ENCODE measurements at regions not wholly inside any gene's neighbourhood (a gene's known extent, or its start where the extent isn't known, plus 50 kb on each side); places are given as distances from the start of the nearest gene placed in this dataset.

- WGBS = 87% methylated on average over 5 of the region's 5 CpGs
- no peak for DNase-seq (ENCODE audit: low spot score in 2 of 2)
- no peak for TF ChIP-seq POLR2AphosphoS5 (IDR thresholded peaks at IDR 0.05)
- TF ChIP-seq EP300 (IDR thresholded peaks at IDR 0.05) = no peak
- no peak for TF ChIP-seq CTCF (IDR thresholded peaks at IDR 0.05)
- no peak for TF ChIP-seq POLR2A (IDR thresholded peaks at IDR 0.05)
These were observed 1413.0 kb upstream of the PRR20A start for GRCh38 chr13:55727683-55728082.

GRCh38 chr13:55728247-55728646, 1412.5 kb upstream of the PRR20A start:
- H3K4me3 ChIP-seq = no peak overlapping the region
- TF ChIP-seq CTCF (IDR thresholded peaks at IDR 0.05) = no peak
- no peak for TF ChIP-seq EP300 (IDR thresholded peaks at IDR 0.05)
- TF ChIP-seq POLR2A (IDR thresholded peaks at IDR 0.05) = no peak
- no peak for TF ChIP-seq POLR2AphosphoS5 (IDR thresholded peaks at IDR 0.05)
- H3K4me1 ChIP-seq = no peaks in the 10 kb centered on the region
- no peak overlapping the region for H3K27ac ChIP-seq
- H3K9me3 ChIP-seq = peaks cover 5% of the 10 kb centered on the region
- WGBS = 82% methylated on average over 2 of the region's 2 CpGs
- H3K27me3 ChIP-seq = no peaks in the 10 kb centered on the region
- no peaks in the 10 kb centered on the region for H3K36me3 ChIP-seq
- DNase-seq (ENCODE audit: low spot score in 2 of 2) = no peak

More at GRCh38 chr13:55727683-55728082, 1413.0 kb upstream of the PRR20A start:
- H3K36me3 ChIP-seq = no peaks in the 10 kb centered on the region
- H3K4me3 ChIP-seq = no peak overlapping the region
- no peaks in the 10 kb centered on the region for H3K4me1 ChIP-seq
- no peak overlapping the region for H3K27ac ChIP-seq
- H3K9me3 ChIP-seq = peaks cover 5% of the 10 kb centered on the region
- no peaks in the 10 kb centered on the region for H3K27me3 ChIP-seq

GRCh38 chr13:55745828-55746227, 1394.9 kb upstream of the PRR20A start:
- DNase-seq (ENCODE audit: low spot score in 2 of 2) = no peak
- no peak overlapping the region for H3K27ac ChIP-seq
- no peaks in the 10 kb centered on the region for H3K36me3 ChIP-seq
- WGBS = 56% methylated on average over 2 of the region's 2 CpGs
- TF ChIP-seq CTCF (IDR thresholded peaks at IDR 0.05) (no peak), POLR2A (IDR thresholded peaks at IDR 0.05) (no peak), POLR2AphosphoS5 (IDR thresholded peaks at IDR 0.05) (no peak), EP300 (IDR thresholded peaks at IDR 0.05) (no peak)
- H3K27me3 ChIP-seq = no peaks in the 10 kb centered on the region
- H3K9me3 ChIP-seq = no peaks in the 10 kb centered on the region
- H3K4me1 ChIP-seq = no peaks in the 10 kb centered on the region
- H3K4me3 ChIP-seq = no peak overlapping the region

- H3K36me3 ChIP-seq = no peaks in the 10 kb centered on the region
- TF ChIP-seq POLR2AphosphoS5 (IDR thresholded peaks at IDR 0.05) = no peak
- no peak for TF ChIP-seq POLR2A (IDR thresholded peaks at IDR 0.05)
- TF ChIP-seq EP300 (IDR thresholded peaks at IDR 0.05) = no peak
- TF ChIP-seq CTCF (IDR thresholded peaks at IDR 0.05) = no peak
- H3K27ac ChIP-seq = no peak overlapping the region
- no peak for DNase-seq (ENCODE audit: low spot score in 2 of 2)
- H3K4me1 ChIP-seq = no peaks in the 10 kb centered on the region
- no peak overlapping the region for H3K4me3 ChIP-seq
- WGBS = 44% methylated on average over 3 of the region's 3 CpGs
- H3K9me3 ChIP-seq = no peaks in the 10 kb centered on the region
- H3K27me3 ChIP-seq = no peaks in the 10 kb centered on the region
These were observed 1378.7 kb upstream of the PRR20A start for GRCh38 chr13:55761986-55762385.

GRCh38 chr13:55777612-55778011, 1363.1 kb upstream of the PRR20A start:
- TF ChIP-seq CTCF (IDR thresholded peaks at IDR 0.05) (no peak), EP300 (IDR thresholded peaks at IDR 0.05) (no peak), POLR2AphosphoS5 (IDR thresholded peaks at IDR 0.05) (no peak), POLR2A (IDR thresholded peaks at IDR 0.05) (no peak)
- Histone ChIP-seq H3K4me3 (no peak overlapping the region), H3K9me3 (no peaks in the 10 kb centered on the region), H3K4me1 (no peaks in the 10 kb centered on the region), H3K27ac (no peak overlapping the region), H3K36me3 (no peaks in the 10 kb centered on the region), H3K27me3 (no peaks in the 10 kb centered on the region)
- WGBS = no CpG with 5 or more reads among the region's 2 CpGs
- no peak for DNase-seq (ENCODE audit: low spot score in 2 of 2)

Measured in suprapubic skin (tissue), 4 donors.